ENCODE measurements at regions not wholly inside any gene's neighbourhood (a gene's known extent, or its start where the extent isn't known, plus 50 kb on each side); places are given as distances from the start of the nearest gene placed in this dataset.

GRCh38 chr20:60095456-60095855 lies 137.2 kb downstream of the CDH26 start:
- FAIRE-seq (no peak), DNase-seq (ENCODE audit: insufficient read length, low spot score) (no peak)
- no peak for TF ChIP-seq CTCF (IDR thresholded peaks at IDR 0.05; ENCODE audit: insufficient read depth, missing control alignments)

GRCh38 chr20:60096166-60096565 lies 137.9 kb downstream of the CDH26 start:
- DNase-seq (ENCODE audit: insufficient read length, low spot score) (no peak), FAIRE-seq (no peak)
- no peak for TF ChIP-seq CTCF (IDR thresholded peaks at IDR 0.05; ENCODE audit: insufficient read depth, missing control alignments)

GRCh38 chr20:60097285-60097684 lies 139.1 kb downstream of the CDH26 start:
- DNase-seq (ENCODE audit: insufficient read length, low spot score) (no peak), FAIRE-seq (no peak)

GRCh38 chr20:60100780-60101179 lies 142.6 kb downstream of the CDH26 start:
- DNase-seq (ENCODE audit: insufficient read length, low spot score) (no peak), FAIRE-seq (no peak)
- TF ChIP-seq CTCF (IDR thresholded peaks at IDR 0.05; ENCODE audit: insufficient read depth, missing control alignments): no peak

More at GRCh38 chr20:60097285-60097684, 139.1 kb downstream of the CDH26 start:
- TF ChIP-seq CTCF (IDR thresholded peaks at IDR 0.05; ENCODE audit: insufficient read depth, missing control alignments): no peak

GRCh38 chr20:60101201-60101890 lies 143.1 kb downstream of the CDH26 start:
- no peak for TF ChIP-seq CTCF (IDR thresholded peaks at IDR 0.05; ENCODE audit: insufficient read depth, missing control alignments)
- DNase-seq (ENCODE audit: insufficient read length, low spot score) (no peak), FAIRE-seq (no peak)

GRCh38 chr20:60101891-60102281 lies 143.7 kb downstream of the CDH26 start:
- DNase-seq (ENCODE audit: insufficient read length, low spot score) (no peak), FAIRE-seq (no peak)
- no peak for TF ChIP-seq CTCF (IDR thresholded peaks at IDR 0.05; ENCODE audit: insufficient read depth, missing control alignments)

- no peak for DNase-seq (ENCODE audit: insufficient read length, low spot score)
- no peak for FAIRE-seq
- TF ChIP-seq CTCF (IDR thresholded peaks at IDR 0.05; ENCODE audit: insufficient read depth, missing control alignments): no peak
Observed at GRCh38 chr20:60102665-60103210, 144.5 kb downstream of the CDH26 start.

All from D721Med (cell line).